Spleen (tissue), 7 donors: ENCODE measurements at regions not wholly inside any gene's neighbourhood (a gene's known extent, or its start where the extent isn't known, plus 50 kb on each side); places are given as distances from the start of the nearest gene placed in this dataset.

Experiments used
- CTCF ChIP-seq, 11 experiments: fragments of 200-600 bp in 7 of 11; fragments of 450-650 bp in 4 of 11; sonication (generic) in 4 of 11; IDR thresholded peaks in 8 of 11; conservative IDR thresholded peaks in 3 of 11; 1 replicate in 7 of 11; 2 replicates in 4 of 11; pipeline versions ENCODE4 v1.4.0 to v1.8.0; 2016 to 2021; ENCODE audit warnings: antibody characterized with exemption in 11 of 11, inconsistent platforms in 4 of 11, mild to moderate bottlenecking in 1 of 11
- POLR2AphosphoS5 ChIP-seq, 3 donors: sonication (generic); formaldehyde crosslinking; IDR thresholded peaks; one replicate each; pipeline ENCODE4 v1.5.1; 2017; ENCODE audit warnings: antibody characterized with exemption in 3 of 3
- donor health status: DM: no; HTN: no; CAD: no; lungs with moderate emphysema.
- donor health status: DM: no; HTN: no; CAD: no.
- donor health status: DM: no; HTN: no; CAD: no.

GRCh38 chr9:26725573-26725972, 167.0 kb downstream of the CAAP1 start:
- TF ChIP-seq CTCF (IDR thresholded peaks at IDR 0.05 in 8 of 11, conservative IDR thresholded peaks at IDR 0.05 in 3 of 11) (no peak), POLR2AphosphoS5 (IDR thresholded peaks at IDR 0.05) (no peak)
